Omental fat pad (tissue), 3 donors: ENCODE measurements at regions not wholly inside any gene's neighbourhood (a gene's known extent, or its start where the extent isn't known, plus 50 kb on each side); places are given as distances from the start of the nearest gene placed in this dataset.

ENCODE experiments used
- ATAC-seq: fragments of 150-250 bp; one replicate; pipeline ENCODE4 v1.9.1; 2016; ENCODE audit warnings: mild to moderate bottlenecking, moderate library complexity; ENCODE audit not compliant: low FRiP score
- DNase-seq: peaks from one replicate; pipeline ENCODE4 v3.0.0-alpha.2; 2019; ENCODE audit warnings: low spot score
- TF ChIP-seq, protein P1 (sequence below), 3 donors: fragments of 450-650 bp; IDR thresholded peaks; one replicate each; pipeline ENCODE4 v1.5.1; 2016 to 2017; ENCODE audit warnings: antibody characterized with exemption in 3 of 3, mild to moderate bottlenecking in 3 of 3, moderate library complexity in 2 of 3

DNA sequence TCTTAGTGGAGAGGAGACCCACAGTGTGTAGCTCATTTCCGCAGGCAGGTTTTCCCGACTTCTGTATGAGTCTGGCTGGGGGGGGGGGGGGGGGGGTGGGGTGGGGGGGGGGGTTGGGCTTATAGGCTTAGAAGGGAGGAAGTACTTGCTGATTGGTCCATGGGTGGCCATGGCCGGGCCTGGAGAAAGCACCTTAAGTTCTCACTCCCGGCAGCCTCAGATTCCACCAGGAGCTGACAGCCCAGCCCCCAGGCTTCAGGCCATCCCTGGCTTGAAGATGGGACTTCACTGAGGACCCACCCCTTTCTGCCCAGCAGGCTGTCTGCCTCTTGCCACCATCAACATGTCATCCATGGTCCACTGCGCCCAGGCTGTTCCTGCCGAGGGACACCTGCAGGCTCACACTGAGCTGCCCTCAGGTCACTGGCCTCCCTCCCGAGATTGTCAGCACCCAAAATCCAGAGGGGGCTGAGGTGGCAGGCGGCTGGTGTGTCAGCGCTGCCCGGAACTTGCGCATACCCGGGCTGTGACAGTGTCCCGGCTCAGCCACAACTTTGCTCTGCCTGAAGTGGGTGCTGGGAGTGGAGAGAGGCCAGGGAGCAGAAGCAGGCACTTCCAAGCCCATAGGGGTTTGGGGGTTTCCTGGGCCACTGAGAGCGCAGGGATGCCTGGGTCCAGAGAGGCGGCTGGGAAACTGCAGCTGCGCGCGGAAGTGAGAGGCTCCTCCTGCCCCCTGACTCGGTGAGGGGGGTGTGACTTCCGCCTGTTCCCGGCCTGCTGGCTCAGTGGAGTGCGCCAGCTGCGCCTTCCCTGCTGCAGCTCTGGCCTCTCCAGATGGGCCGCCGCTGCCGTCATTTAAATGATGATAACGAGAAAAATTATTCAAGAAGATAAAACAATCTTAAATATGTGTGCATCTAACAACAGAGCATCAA is 256.1 kb downstream of the RPRM start:
- DNase-seq (no peak), ATAC-seq (no peak)
- TF ChIP-seq, protein P1, sequence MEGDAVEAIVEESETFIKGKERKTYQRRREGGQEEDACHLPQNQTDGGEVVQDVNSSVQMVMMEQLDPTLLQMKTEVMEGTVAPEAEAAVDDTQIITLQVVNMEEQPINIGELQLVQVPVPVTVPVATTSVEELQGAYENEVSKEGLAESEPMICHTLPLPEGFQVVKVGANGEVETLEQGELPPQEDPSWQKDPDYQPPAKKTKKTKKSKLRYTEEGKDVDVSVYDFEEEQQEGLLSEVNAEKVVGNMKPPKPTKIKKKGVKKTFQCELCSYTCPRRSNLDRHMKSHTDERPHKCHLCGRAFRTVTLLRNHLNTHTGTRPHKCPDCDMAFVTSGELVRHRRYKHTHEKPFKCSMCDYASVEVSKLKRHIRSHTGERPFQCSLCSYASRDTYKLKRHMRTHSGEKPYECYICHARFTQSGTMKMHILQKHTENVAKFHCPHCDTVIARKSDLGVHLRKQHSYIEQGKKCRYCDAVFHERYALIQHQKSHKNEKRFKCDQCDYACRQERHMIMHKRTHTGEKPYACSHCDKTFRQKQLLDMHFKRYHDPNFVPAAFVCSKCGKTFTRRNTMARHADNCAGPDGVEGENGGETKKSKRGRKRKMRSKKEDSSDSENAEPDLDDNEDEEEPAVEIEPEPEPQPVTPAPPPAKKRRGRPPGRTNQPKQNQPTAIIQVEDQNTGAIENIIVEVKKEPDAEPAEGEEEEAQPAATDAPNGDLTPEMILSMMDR (IDR thresholded peaks at IDR 0.05): no peak

DNA sequence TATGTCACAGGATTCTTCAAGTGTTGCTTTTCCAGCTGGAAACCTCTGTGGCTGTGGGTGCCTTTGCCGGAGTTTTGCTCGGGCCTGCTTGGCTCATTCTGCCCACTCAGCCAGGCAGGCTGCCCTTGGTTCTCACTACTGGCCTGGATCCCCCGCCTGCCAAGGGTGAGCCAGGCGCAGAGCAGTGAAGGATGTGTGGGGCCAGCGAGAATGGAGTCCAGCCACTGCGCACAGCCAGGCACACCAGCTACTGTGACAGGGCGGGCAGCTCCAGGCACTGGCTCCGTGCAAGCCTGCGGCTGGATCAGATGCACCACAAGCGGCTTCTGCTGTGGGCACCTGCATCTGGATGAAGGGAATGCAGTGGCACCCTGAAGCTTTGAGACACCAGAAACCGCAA is 257.1 kb downstream of the RPRM start:
- ATAC-seq (no peak), DNase-seq (no peak)
- TF ChIP-seq, protein P1 (IDR thresholded peaks at IDR 0.05): no peak

DNA sequence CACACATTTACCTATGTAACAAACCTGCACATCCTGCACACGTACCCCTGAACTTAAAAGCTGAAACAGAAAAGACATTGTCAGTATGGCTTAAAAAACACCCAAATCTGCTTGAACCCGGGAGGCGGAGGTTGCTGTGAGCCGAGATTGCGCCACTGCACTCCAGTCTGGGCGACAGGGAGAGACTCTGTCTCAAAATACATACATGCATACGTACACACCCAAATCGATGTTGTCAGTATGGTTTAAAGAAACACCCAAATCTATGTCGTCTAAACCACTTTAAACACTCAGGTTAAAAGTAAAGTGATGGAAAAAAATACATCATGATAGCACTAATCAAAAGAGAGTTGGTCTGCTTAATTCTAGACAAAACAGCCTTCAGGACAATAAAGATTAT is 257.5 kb downstream of the RPRM start:
- ATAC-seq (no peak), DNase-seq (no peak)
- TF ChIP-seq, protein P1 (IDR thresholded peaks at IDR 0.05): no peak

DNA sequence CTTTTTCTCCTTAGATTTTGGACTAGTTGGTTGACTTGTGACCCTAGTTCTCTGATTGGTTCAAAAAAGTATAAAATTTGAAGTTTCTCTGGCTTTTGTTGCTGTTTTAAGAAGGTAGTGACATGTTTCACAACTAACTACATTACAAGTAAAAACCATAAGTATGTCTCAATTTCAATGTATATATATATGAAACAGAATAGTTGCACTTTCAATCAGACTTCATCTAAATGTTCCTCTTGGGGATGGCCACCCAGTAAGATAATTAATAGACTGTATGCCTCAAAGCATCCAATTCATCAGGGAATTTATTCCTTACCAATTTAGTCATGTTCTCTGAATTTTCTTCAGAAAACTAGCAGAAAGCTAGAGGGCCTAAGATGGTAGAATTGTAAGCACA is 259.7 kb downstream of the RPRM start:
- ATAC-seq (no peak), DNase-seq (no peak)
- TF ChIP-seq, protein P1 (IDR thresholded peaks at IDR 0.05): no peak

DNA sequence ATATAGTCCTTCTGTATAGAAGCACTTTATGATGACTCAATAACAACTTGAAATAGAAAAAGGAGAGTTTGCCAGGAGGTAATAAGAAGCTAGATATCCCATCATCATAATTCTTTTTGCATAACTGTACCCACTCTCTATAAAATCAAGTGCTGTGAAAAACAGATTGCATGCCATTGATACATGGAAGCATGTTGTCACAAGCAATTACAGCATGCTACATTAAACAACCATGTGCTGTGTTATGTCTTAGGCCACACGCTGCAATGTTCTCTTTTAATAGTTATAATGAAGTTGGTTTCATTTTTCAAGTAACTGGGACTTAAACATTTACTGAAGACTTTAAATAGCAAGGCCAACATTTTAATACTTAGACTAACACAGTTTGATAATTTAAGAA is 264.2 kb downstream of the RPRM start:
- DNase-seq: no peak
- TF ChIP-seq, protein P1 (IDR thresholded peaks at IDR 0.05): no peak
- no peak for ATAC-seq

DNA sequence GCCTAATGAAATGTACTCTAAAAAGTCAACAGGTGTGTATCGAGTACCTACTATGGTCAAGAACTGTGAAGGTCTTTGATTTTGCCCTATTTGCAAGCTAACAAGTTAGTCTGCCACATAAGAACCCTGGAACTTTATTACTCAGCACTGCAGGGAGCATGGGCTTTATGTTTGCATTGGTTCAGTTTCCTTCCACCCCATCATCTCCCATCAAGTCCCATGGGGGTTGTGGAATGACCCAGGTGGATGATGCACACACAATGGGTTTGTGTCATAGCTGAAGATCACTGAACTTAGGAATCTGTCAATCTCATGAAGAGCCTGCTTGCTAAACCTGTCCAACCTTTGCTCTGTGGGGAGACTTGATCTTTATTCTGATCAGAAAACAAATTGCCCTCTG is 265.5 kb downstream of the RPRM start:
- DNase-seq (no peak), ATAC-seq (no peak)
- TF ChIP-seq, protein P1 (IDR thresholded peaks at IDR 0.05): no peak
